NCI-H82 (cell line): ENCODE measurements at regions not wholly inside any gene's neighbourhood (a gene's known extent, or its start where the extent isn't known, plus 50 kb on each side); places are given as distances from the start of the nearest gene placed in this dataset.

Source experiments
- DNase-seq: peaks from one replicate; lab custom pipeline; 2025; lab: John Stamatoyannopoulos, UW

GRCh38 chr16:79444572-79444971, 156.0 kb downstream of the MAF start:
- no peak for DNase-seq

- no peak for DNase-seq
Observed at GRCh38 chr16:79439901-79440300, 160.6 kb downstream of the MAF start.

- no peak for DNase-seq
Observed at GRCh38 chr16:79437764-79438751, 162.5 kb downstream of the MAF start.

GRCh38 chr16:79436885-79437284, 163.7 kb downstream of the MAF start:
- no peak for DNase-seq

- no peak for DNase-seq
Observed at GRCh38 chr16:79434771-79435170, 165.8 kb downstream of the MAF start.

GRCh38 chr16:79434092-79434491, 166.4 kb downstream of the MAF start:
- DNase-seq = no peak

GRCh38 chr16:79431923-79432322, 168.6 kb downstream of the MAF start:
- no peak for DNase-seq

GRCh38 chr16:79430191-79430678, 170.3 kb downstream of the MAF start:
- no peak for DNase-seq

GRCh38 chr16:79429381-79430190, 171.0 kb downstream of the MAF start:
- no peak for DNase-seq

GRCh38 chr16:79426663-79427062, 173.9 kb downstream of the MAF start:
- DNase-seq = no peak

- no peak for DNase-seq
Observed at GRCh38 chr16:79422064-79422463, 178.5 kb downstream of the MAF start.

GRCh38 chr16:79421126-79421525, 179.4 kb downstream of the MAF start:
- DNase-seq = no peak

- DNase-seq = no peak
Observed at GRCh38 chr16:79420493-79420892, 180.0 kb downstream of the MAF start.

- no peak for DNase-seq
Observed at GRCh38 chr16:79419148-79419547, 181.4 kb downstream of the MAF start.

GRCh38 chr16:79417601-79418008, 182.9 kb downstream of the MAF start:
- DNase-seq = no peak

- no peak for DNase-seq
Observed at GRCh38 chr16:79415983-79416640, 184.4 kb downstream of the MAF start.

- peak; percentile 2 for DNase-seq
Observed at GRCh38 chr16:79412783-79413225, 187.7 kb downstream of the MAF start.

GRCh38 chr16:79411805-79412204, 188.7 kb downstream of the MAF start:
- DNase-seq = no peak

GRCh38 chr16:79411357-79411756, 189.2 kb downstream of the MAF start:
- no peak for DNase-seq

GRCh38 chr16:79409978-79410377, 190.6 kb downstream of the MAF start:
- no peak for DNase-seq

GRCh38 chr16:79408355-79408754, 192.2 kb downstream of the MAF start:
- DNase-seq = no peak
